ENCODE measurements at regions not wholly inside any gene's neighbourhood (a gene's known extent, or its start where the extent isn't known, plus 50 kb on each side); places are given as distances from the start of the nearest gene placed in this dataset.

- no peak for DNase-seq (ENCODE audit: low read depth in 4 of 4, low spot score in 2 of 4)
Observed at GRCh38 chr2:188114014-188114413, 177.7 kb upstream of the GULP1 start.

- DNase-seq (ENCODE audit: low read depth in 4 of 4, low spot score in 2 of 4): no peak
Observed at GRCh38 chr2:188117706-188118105, 174.0 kb upstream of the GULP1 start.

- no peak for DNase-seq (ENCODE audit: low read depth in 4 of 4, low spot score in 2 of 4)
Observed at GRCh38 chr2:188118431-188118830, 173.2 kb upstream of the GULP1 start.

- DNase-seq (ENCODE audit: low read depth in 4 of 4, low spot score in 2 of 4): no peak
Observed at GRCh38 chr2:188119112-188119838, 172.4 kb upstream of the GULP1 start.

- no peak for DNase-seq (ENCODE audit: low read depth in 4 of 4, low spot score in 2 of 4)
Observed at GRCh38 chr2:188122985-188123384, 168.7 kb upstream of the GULP1 start.

GRCh38 chr2:188129677-188130076 lies 162.0 kb upstream of the GULP1 start:
- DNase-seq (ENCODE audit: low read depth in 4 of 4, low spot score in 2 of 4): no peak

GRCh38 chr2:188130317-188130716 lies 161.4 kb upstream of the GULP1 start:
- DNase-seq (ENCODE audit: low read depth in 4 of 4, low spot score in 2 of 4): no peak

- no peak for DNase-seq (ENCODE audit: low read depth in 4 of 4, low spot score in 2 of 4)
Observed at GRCh38 chr2:188131281-188131680, 160.4 kb upstream of the GULP1 start.

- DNase-seq (ENCODE audit: low read depth in 4 of 4, low spot score in 2 of 4): no peak
Observed at GRCh38 chr2:188132385-188132784, 159.3 kb upstream of the GULP1 start.

- DNase-seq (ENCODE audit: low read depth in 4 of 4, low spot score in 2 of 4): no peak
Observed at GRCh38 chr2:188134241-188134640, 157.4 kb upstream of the GULP1 start.

- no peak for DNase-seq (ENCODE audit: low read depth in 4 of 4, low spot score in 2 of 4)
Observed at GRCh38 chr2:188138313-188138712, 153.4 kb upstream of the GULP1 start.

- DNase-seq (ENCODE audit: low read depth in 4 of 4, low spot score in 2 of 4): no peak
Observed at GRCh38 chr2:188142088-188142487, 149.6 kb upstream of the GULP1 start.

- DNase-seq (ENCODE audit: low read depth in 4 of 4, low spot score in 2 of 4): no peak
Observed at GRCh38 chr2:188142636-188143295, 148.9 kb upstream of the GULP1 start.

GRCh38 chr2:188145885-188146284 lies 145.8 kb upstream of the GULP1 start:
- DNase-seq (ENCODE audit: low read depth in 4 of 4, low spot score in 2 of 4): no peak

GRCh38 chr2:188146888-188147287 lies 144.8 kb upstream of the GULP1 start:
- DNase-seq (ENCODE audit: low read depth in 4 of 4, low spot score in 2 of 4): no peak

- no peak for DNase-seq (ENCODE audit: low read depth in 4 of 4, low spot score in 2 of 4)
Observed at GRCh38 chr2:188151670-188152069, 140.0 kb upstream of the GULP1 start.

- DNase-seq (ENCODE audit: low read depth in 4 of 4, low spot score in 2 of 4): no peak
Observed at GRCh38 chr2:188158337-188159100, 133.2 kb upstream of the GULP1 start.

GRCh38 chr2:188159484-188159883 lies 132.2 kb upstream of the GULP1 start:
- no peak for DNase-seq (ENCODE audit: low read depth in 4 of 4, low spot score in 2 of 4)

- no peak for DNase-seq (ENCODE audit: low read depth in 4 of 4, low spot score in 2 of 4)
Observed at GRCh38 chr2:188170356-188170755, 121.3 kb upstream of the GULP1 start.

GRCh38 chr2:188176620-188177019 lies 115.1 kb upstream of the GULP1 start:
- no peak for DNase-seq (ENCODE audit: low read depth in 4 of 4, low spot score in 2 of 4)

GRCh38 chr2:188181067-188181838 lies 110.4 kb upstream of the GULP1 start:
- DNase-seq (ENCODE audit: low read depth in 4 of 4, low spot score in 2 of 4): no peak
